Inflammatory macrophage treated with lipopolysaccharide for 4 hours (primary cell): ENCODE measurements at regions not wholly inside any gene's neighbourhood (a gene's known extent, or its start where the extent isn't known, plus 50 kb on each side); places are given as distances from the start of the nearest gene placed in this dataset.

ENCODE experiments used
- DNase-seq: peaks from one replicate; pipeline ENCODE4 v3.0.0-alpha.2; 2020

- no peak for DNase-seq
Observed at GRCh38 chr18:7358989-7359726, 128.3 kb downstream of the LRRC30 start.

- DNase-seq = no peak
Observed at GRCh38 chr18:7360606-7361170, 129.8 kb downstream of the LRRC30 start.

GRCh38 chr18:7363338-7363737 is 132.4 kb downstream of the LRRC30 start:
- no peak for DNase-seq

GRCh38 chr18:7366597-7366996 is 135.7 kb downstream of the LRRC30 start:
- DNase-seq = no peak

- no peak for DNase-seq
Observed at GRCh38 chr18:7367336-7367735, 136.4 kb downstream of the LRRC30 start.

- no peak for DNase-seq
Observed at GRCh38 chr18:7369006-7369405, 138.1 kb downstream of the LRRC30 start.

GRCh38 chr18:7370375-7370774 is 139.5 kb downstream of the LRRC30 start:
- DNase-seq = no peak

GRCh38 chr18:7370802-7371201 is 139.9 kb downstream of the LRRC30 start:
- DNase-seq = no peak

- no peak for DNase-seq
Observed at GRCh38 chr18:7373441-7373840, 142.6 kb downstream of the LRRC30 start.

GRCh38 chr18:7381307-7381706 is 150.4 kb downstream of the LRRC30 start:
- no peak for DNase-seq

- no peak for DNase-seq
Observed at GRCh38 chr18:7382328-7383001, 151.6 kb downstream of the LRRC30 start.

- no peak for DNase-seq
Observed at GRCh38 chr18:7383002-7383980, 152.4 kb downstream of the LRRC30 start.

GRCh38 chr18:7388741-7389140 is 157.9 kb downstream of the LRRC30 start:
- DNase-seq = no peak

- DNase-seq = no peak
Observed at GRCh38 chr18:7390731-7391492, 160.0 kb downstream of the LRRC30 start.

- no peak for DNase-seq
Observed at GRCh38 chr18:7393080-7393479, 162.2 kb downstream of the LRRC30 start.

GRCh38 chr18:7394050-7394659 is 163.3 kb downstream of the LRRC30 start:
- no peak for DNase-seq

GRCh38 chr18:7395566-7395965 is 164.7 kb downstream of the LRRC30 start:
- no peak for DNase-seq

- no peak for DNase-seq
Observed at GRCh38 chr18:7413906-7414305, 153.2 kb upstream of the PTPRM start.

- DNase-seq = no peak
Observed at GRCh38 chr18:7414459-7414858, 152.7 kb upstream of the PTPRM start.

- DNase-seq = no peak
Observed at GRCh38 chr18:7415081-7415894, 151.8 kb upstream of the PTPRM start.

GRCh38 chr18:7417727-7418126 is 149.4 kb upstream of the PTPRM start:
- DNase-seq = no peak
